ENCODE measurements at regions not wholly inside any gene's neighbourhood (a gene's known extent, or its start where the extent isn't known, plus 50 kb on each side); places are given as distances from the start of the nearest gene placed in this dataset.

- TF ChIP-seq CTCF (conservative IDR thresholded peaks at IDR 0.05; ENCODE audit: low read depth in 2 of 2) (no peak), REST (IDR thresholded peaks at IDR 0.05; ENCODE audit: unreplicated experiment) (no peak), ZNF331 (CRISPR knock-in tag; IDR thresholded peaks at IDR 0.05; ENCODE audit: low read depth) (no peak), STAT1 (IDR thresholded peaks at IDR 0.05; ENCODE audit: unreplicated experiment) (no peak), POLR2AphosphoS5 (IDR thresholded peaks at IDR 0.05; ENCODE audit: low read depth) (no peak), CREB1 (CRISPR knock-in tag; IDR thresholded peaks at IDR 0.05; ENCODE audit: low read depth) (no peak), NANOG (IDR thresholded peaks at IDR 0.05; ENCODE audit: borderline replicate concordance) (no peak)
These were observed 63.6 kb downstream of the TNP1 start (continued) for GRCh38 chr2:216796115-216796840.

GRCh38 chr2:216793386-216793785 is 66.5 kb downstream of the TNP1 start:
- DNase-seq (ENCODE audit: low spot score) (no peak), ATAC-seq (no peak)
- Histone ChIP-seq H3K4me3 (no peak overlapping the region), H3K4me2 (no peak overlapping the region), H3K27ac (ENCODE audit: low read depth) (no peak overlapping the region), H3K79me2 (replicated peaks; ENCODE audit: insufficient read depth) (no peaks in the 10 kb centered on the region), H3K9me2 (ENCODE audit: insufficient read depth) (0 out of 2 replicates have a peak, but pooled peaks cover 15% of the 10 kb centered on the region), H2AFZ (no peak overlapping the region), H4K20me1 (replicated peaks; ENCODE audit: insufficient read depth) (no peaks in the 10 kb centered on the region), H3F3A (replicated peaks; ENCODE audit: low read depth) (no peaks in the 10 kb centered on the region), H3K27me3 (ENCODE audit: insufficient read depth) (no peaks in the 10 kb centered on the region), H3K4me1 (ENCODE audit: insufficient read depth) (peaks cover 3% of the 10 kb centered on the region; the same call in 1 of the 2 replicates), H3K36me3 (ENCODE audit: insufficient read depth) (no peaks in the 10 kb centered on the region)
- Mint-ChIP-seq H3K27ac (no peak overlapping the region), H3K36me3 (ENCODE audit: low read depth) (no peaks in the 10 kb centered on the region), H3K4me1 (peaks cover 8% of the 10 kb centered on the region), H3K4me3 (no peak overlapping the region), H3K9me3 (no peaks in the 10 kb centered on the region), H3K27me3 (ENCODE audit: insufficient read depth, low read depth, poor library complexity) (no peaks in the 10 kb centered on the region)
- TF ChIP-seq, protein P1, sequence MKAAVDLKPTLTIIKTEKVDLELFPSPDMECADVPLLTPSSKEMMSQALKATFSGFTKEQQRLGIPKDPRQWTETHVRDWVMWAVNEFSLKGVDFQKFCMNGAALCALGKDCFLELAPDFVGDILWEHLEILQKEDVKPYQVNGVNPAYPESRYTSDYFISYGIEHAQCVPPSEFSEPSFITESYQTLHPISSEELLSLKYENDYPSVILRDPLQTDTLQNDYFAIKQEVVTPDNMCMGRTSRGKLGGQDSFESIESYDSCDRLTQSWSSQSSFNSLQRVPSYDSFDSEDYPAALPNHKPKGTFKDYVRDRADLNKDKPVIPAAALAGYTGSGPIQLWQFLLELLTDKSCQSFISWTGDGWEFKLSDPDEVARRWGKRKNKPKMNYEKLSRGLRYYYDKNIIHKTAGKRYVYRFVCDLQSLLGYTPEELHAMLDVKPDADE (IDR thresholded peaks at IDR 0.05), result no peak
- TF ChIP-seq, protein P2, sequence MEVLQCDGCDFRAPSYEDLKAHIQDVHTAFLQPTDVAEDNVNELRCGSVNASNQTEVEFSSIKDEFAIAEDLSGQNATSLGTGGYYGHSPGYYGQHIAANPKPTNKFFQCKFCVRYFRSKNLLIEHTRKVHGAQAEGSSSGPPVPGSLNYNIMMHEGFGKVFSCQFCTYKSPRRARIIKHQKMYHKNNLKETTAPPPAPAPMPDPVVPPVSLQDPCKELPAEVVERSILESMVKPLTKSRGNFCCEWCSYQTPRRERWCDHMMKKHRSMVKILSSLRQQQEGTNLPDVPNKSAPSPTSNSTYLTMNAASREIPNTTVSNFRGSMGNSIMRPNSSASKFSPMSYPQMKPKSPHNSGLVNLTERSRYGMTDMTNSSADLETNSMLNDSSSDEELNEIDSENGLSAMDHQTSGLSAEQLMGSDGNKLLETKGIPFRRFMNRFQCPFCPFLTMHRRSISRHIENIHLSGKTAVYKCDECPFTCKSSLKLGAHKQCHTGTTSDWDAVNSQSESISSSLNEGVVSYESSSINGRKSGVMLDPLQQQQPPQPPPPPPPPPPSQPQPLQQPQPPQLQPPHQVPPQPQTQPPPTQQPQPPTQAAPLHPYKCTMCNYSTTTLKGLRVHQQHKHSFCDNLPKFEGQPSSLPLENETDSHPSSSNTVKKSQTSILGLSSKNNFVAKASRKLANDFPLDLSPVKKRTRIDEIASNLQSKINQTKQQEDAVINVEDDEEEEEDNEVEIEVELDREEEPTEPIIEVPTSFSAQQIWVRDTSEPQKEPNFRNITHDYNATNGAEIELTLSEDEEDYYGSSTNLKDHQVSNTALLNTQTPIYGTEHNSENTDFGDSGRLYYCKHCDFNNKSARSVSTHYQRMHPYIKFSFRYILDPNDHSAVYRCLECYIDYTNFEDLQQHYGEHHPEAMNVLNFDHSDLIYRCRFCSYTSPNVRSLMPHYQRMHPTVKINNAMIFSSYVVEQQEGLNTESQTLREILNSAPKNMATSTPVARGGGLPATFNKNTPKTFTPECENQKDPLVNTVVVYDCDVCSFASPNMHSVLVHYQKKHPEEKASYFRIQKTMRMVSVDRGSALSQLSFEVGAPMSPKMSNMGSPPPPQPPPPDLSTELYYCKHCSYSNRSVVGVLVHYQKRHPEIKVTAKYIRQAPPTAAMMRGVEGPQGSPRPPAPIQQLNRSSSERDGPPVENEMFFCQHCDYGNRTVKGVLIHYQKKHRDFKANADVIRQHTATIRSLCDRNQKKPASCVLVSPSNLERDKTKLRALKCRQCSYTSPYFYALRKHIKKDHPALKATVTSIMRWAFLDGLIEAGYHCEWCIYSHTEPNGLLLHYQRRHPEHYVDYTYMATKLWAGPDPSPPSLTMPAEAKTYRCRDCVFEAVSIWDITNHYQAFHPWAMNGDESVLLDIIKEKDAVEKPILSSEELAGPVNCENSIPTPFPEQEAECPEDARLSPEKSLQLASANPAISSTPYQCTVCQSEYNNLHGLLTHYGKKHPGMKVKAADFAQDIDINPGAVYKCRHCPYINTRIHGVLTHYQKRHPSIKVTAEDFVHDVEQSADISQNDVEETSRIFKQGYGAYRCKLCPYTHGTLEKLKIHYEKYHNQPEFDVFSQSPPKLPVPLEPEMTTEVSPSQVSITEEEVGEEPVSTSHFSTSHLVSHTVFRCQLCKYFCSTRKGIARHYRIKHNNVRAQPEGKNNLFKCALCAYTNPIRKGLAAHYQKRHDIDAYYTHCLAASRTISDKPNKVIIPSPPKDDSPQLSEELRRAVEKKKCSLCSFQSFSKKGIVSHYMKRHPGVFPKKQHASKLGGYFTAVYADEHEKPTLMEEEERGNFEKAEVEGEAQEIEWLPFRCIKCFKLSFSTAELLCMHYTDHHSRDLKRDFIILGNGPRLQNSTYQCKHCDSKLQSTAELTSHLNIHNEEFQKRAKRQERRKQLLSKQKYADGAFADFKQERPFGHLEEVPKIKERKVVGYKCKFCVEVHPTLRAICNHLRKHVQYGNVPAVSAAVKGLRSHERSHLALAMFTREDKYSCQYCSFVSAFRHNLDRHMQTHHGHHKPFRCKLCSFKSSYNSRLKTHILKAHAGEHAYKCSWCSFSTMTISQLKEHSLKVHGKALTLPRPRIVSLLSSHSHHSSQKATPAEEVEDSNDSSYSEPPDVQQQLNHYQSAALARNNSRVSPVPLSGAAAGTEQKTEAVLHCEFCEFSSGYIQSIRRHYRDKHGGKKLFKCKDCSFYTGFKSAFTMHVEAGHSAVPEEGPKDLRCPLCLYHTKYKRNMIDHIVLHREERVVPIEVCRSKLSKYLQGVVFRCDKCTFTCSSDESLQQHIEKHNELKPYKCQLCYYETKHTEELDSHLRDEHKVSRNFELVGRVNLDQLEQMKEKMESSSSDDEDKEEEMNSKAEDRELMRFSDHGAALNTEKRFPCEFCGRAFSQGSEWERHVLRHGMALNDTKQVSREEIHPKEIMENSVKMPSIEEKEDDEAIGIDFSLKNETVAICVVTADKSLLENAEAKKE (CRISPR knock-in tag; IDR thresholded peaks at IDR 0.05), result no peak

Data from GM23338 (cell line).